ENCODE measurements at regions not wholly inside any gene's neighbourhood (a gene's known extent, or its start where the extent isn't known, plus 50 kb on each side); places are given as distances from the start of the nearest gene placed in this dataset.
A peak's percentile ranks its signal among the peaks of the same experiment; 100 is the strongest.

GRCh38 chr2:236512902-236513435 lies 56.7 kb upstream of the ACKR3 start:
- H3K4me3 ChIP-seq = no peak overlapping the region
- H3K4me1 ChIP-seq = no peaks in the 10 kb centered on the region
- no peaks in the 10 kb centered on the region for H3K9me3 ChIP-seq
- no peak overlapping the region for H3K27ac ChIP-seq
- no peaks in the 10 kb centered on the region for H3K27me3 ChIP-seq
- intact Hi-C loops (cut with DNase I; ENCODE audit: low total_unique reads) = loop anchor here (10.0 kb wide), 1 partner anchor 52 kb away; the partner anchor contains the start of gene ACKR3
- no peaks in the 10 kb centered on the region for H3K36me3 ChIP-seq (ENCODE audit: low read depth, missing control alignments)
- peak; percentile 67 to 85 (median 81) for TF ChIP-seq CTCF (IDR thresholded peaks at IDR 0.05)
- no peak for TF ChIP-seq POLR2A (IDR thresholded peaks at IDR 0.05)
- peak; percentile 77 for DNase-seq
- 42 to 46% methylated on average over 7 of the region's 7 CpGs for WGBS, 2 donors

- DNase-seq = no peak
- WGBS, 2 donors = 92 to 93% methylated on average over 8 of the region's 8 CpGs
- H3K27ac ChIP-seq = no peak overlapping the region
- no peaks in the 10 kb centered on the region for H3K27me3 ChIP-seq
- H3K4me1 ChIP-seq = no peaks in the 10 kb centered on the region
- no peak overlapping the region for H3K4me3 ChIP-seq
- no peaks in the 10 kb centered on the region for H3K9me3 ChIP-seq
- TF ChIP-seq POLR2A (IDR thresholded peaks at IDR 0.05) (no peak), CTCF (IDR thresholded peaks at IDR 0.05) (no peak)
- no peaks in the 10 kb centered on the region for H3K36me3 ChIP-seq (ENCODE audit: low read depth, missing control alignments)
- intact Hi-C loops (cut with DNase I; ENCODE audit: low total_unique reads) = loop anchor here (10.0 kb wide), 1 partner anchor 51 kb away; the partner anchor contains the start of gene ACKR3
These were observed 55.7 kb upstream of the ACKR3 start for GRCh38 chr2:236513956-236514355.

- Histone ChIP-seq H3K36me3 (ENCODE audit: low read depth, missing control alignments) (no peaks in the 10 kb centered on the region), H3K27me3 (no peaks in the 10 kb centered on the region), H3K9me3 (no peaks in the 10 kb centered on the region), H3K4me3 (no peak overlapping the region), H3K4me1 (no peaks in the 10 kb centered on the region), H3K27ac (no peak overlapping the region)
- intact Hi-C loops (cut with DNase I; ENCODE audit: low total_unique reads) = loop anchor here (10.0 kb wide), 1 partner anchor 48 kb away; the partner anchor contains the start of gene ACKR3
- TF ChIP-seq CTCF (IDR thresholded peaks at IDR 0.05) = no peak
- no peak for TF ChIP-seq POLR2A (IDR thresholded peaks at IDR 0.05)
- WGBS, 2 donors = 86 to 90% methylated on average over 6 of the region's 6 CpGs
- DNase-seq = no peak
These were observed 52.9 kb upstream of the ACKR3 start for GRCh38 chr2:236516708-236517107.

GRCh38 chr2:236517251-236518031 lies 52.2 kb upstream of the ACKR3 start:
- H3K27me3 ChIP-seq = no peaks in the 10 kb centered on the region
- TF ChIP-seq CTCF (IDR thresholded peaks at IDR 0.05) = no peak
- no peak for TF ChIP-seq POLR2A (IDR thresholded peaks at IDR 0.05)
- H3K4me3 ChIP-seq = no peak overlapping the region
- no peaks in the 10 kb centered on the region for H3K4me1 ChIP-seq
- 75 to 76% methylated on average over 11 of the region's 11 CpGs for WGBS, 2 donors
- H3K9me3 ChIP-seq = no peaks in the 10 kb centered on the region
- H3K27ac ChIP-seq = no peak overlapping the region
- DNase-seq = no peak
- no peaks in the 10 kb centered on the region for H3K36me3 ChIP-seq (ENCODE audit: low read depth, missing control alignments)
- intact Hi-C loops (cut with DNase I; ENCODE audit: low total_unique reads) = loop anchor here (10.0 kb wide), 1 partner anchor 47 kb away; the partner anchor contains the start of gene ACKR3
